GM12878 (cell line): ENCODE measurements at regions not wholly inside any gene's neighbourhood (a gene's known extent, or its start where the extent isn't known, plus 50 kb on each side); places are given as distances from the start of the nearest gene placed in this dataset.
"Not testable (repeated sequence)": the region's sequence is repeated elsewhere in the genome, so short reads cannot be mapped to it uniquely, and the experiment has no call there.

Source experiments
- ATAC-seq: fragments of 200-7000 bp; cut with Tn5 transposase; 3 replicates; pipeline ENCODE4 v1.9.1; 2020; ENCODE audit warnings: mild to moderate bottlenecking, moderate library complexity
- BruUV-seq: library from RNA; stranded (reverse); fragments of 400-500 nt; replicated peaks from 2 replicates; lab custom pipeline; 2021; lab: Mats Ljungman, UMichigan
- CTCF ChIA-PET: fragments of 300-600 bp; sonication (Branson Sonifier 250); formaldehyde crosslinking; extraction: SDS; loops from one replicate; lab custom pipeline; 2021; ENCODE audit warnings: inconsistent platforms; lab: Yijun Ruan, JAX
- POLR2A ChIA-PET: fragments of 350-600 bp; formaldehyde crosslinking; extraction: SDS; loops from one replicate; lab custom pipeline; 2021; ENCODE audit warnings: inconsistent platforms; lab: Charles Lee
- RAD21 ChIA-PET: fragments of 300-600 bp; sonication (Branson Sonifier 250); formaldehyde crosslinking; loops from one replicate; lab custom pipeline; 2023; ENCODE audit warnings: antibody characterized with exemption; ENCODE audit not compliant: unreplicated experiment; lab: Charles Lee
- SMC1A ChIA-PET: fragments of 300-600 bp; sonication (Branson Sonifier 250); formaldehyde crosslinking; loops from one replicate; lab custom pipeline; 2023; ENCODE audit not compliant: unreplicated experiment, uncharacterized antibody; lab: Charles Lee
- DNase-seq: peaks from one replicate; pipeline ENCODE4 v3.0.0-alpha.2; 2011; ENCODE audit warnings: low read depth, low spot score
- FAIRE-seq: peaks from 3 replicates; lab custom pipeline; 2011; peaks lifted over from hg19 to GRCh38; lab: Jason Lieb, UNC
- H2AFZ ChIP-seq: 2 replicates; pipeline ENCODE4 v1.6.0; 2011; ENCODE audit warnings: low read depth, low read length, control low read depth; ENCODE audit not compliant: control insufficient read depth
- H3K27ac ChIP-seq: 2 replicates; pipeline ENCODE4 v1.5.1; 2011; ENCODE audit warnings: control low read depth; ENCODE audit not compliant: control insufficient read depth, insufficient read depth
- H3K27me3 ChIP-seq, 2 experiments: replicated peaks in 1 of 2; 2 replicates each; pipeline versions ENCODE4 v1.6.0 to v1.6.1; 2011; ENCODE audit warnings: low read length in 1 of 2; ENCODE audit not compliant: control insufficient read depth in 2 of 2, insufficient read depth in 2 of 2
- H3K36me3 ChIP-seq, 2 experiments: 2 replicates each; pipeline ENCODE4 v1.5.1; 2011; ENCODE audit warnings: low read length in 1 of 2; ENCODE audit not compliant: control insufficient read depth in 2 of 2, insufficient read depth in 2 of 2
- H3K4me1 ChIP-seq: 2 replicates; pipeline ENCODE4 v1.6.1; 2011; ENCODE audit warnings: mild to moderate bottlenecking, low read length, moderate library complexity, mixed read lengths; ENCODE audit not compliant: control insufficient read depth, insufficient read depth
- H3K4me2 ChIP-seq: 2 replicates; pipeline ENCODE4 v1.6.0; 2011; ENCODE audit warnings: control low read depth; ENCODE audit not compliant: control insufficient read depth, insufficient read depth
- H3K4me3 ChIP-seq: fragments of 200-600 bp; sonication (generic); 2 replicates; pipeline ENCODE4 v1.5.1; 2016
- H3K79me2 ChIP-seq: 2 replicates; pipeline ENCODE4 v1.6.0; 2011; ENCODE audit warnings: low read length; ENCODE audit not compliant: control insufficient read depth, insufficient read depth
- H3K9ac ChIP-seq: 2 replicates; pipeline ENCODE4 v1.8.0; 2011; ENCODE audit warnings: low read length, control low read depth, mixed read lengths; ENCODE audit not compliant: control insufficient read depth, insufficient read depth
- H3K9me3 ChIP-seq: replicated peaks from 3 replicates; pipeline ENCODE4 v1.5.1; 2011; ENCODE audit warnings: mild to moderate bottlenecking, low read length; ENCODE audit not compliant: control insufficient read depth, insufficient read depth
- H4K20me1 ChIP-seq: 2 replicates; pipeline ENCODE4 v1.6.0; 2011; ENCODE audit not compliant: control insufficient read depth, insufficient read depth
- BMI1 ChIP-seq: fragments of 450-650 bp; IDR thresholded peaks from 2 replicates; pipeline ENCODE4 v1.6.1; 2016; ENCODE audit warnings: mild to moderate bottlenecking, moderate library complexity, borderline replicate concordance
- CREB1 ChIP-seq: IDR thresholded peaks from 2 replicates; pipeline ENCODE4 v1.6.1; 2012; ENCODE audit warnings: low read depth, mild to moderate bottlenecking, inconsistent platforms
- FOS ChIP-seq: IDR thresholded peaks from 3 replicates; pipeline ENCODE4 v1.6.1; 2011; ENCODE audit warnings: borderline replicate concordance; ENCODE audit not compliant: insufficient read length; ENCODE audit errors: extremely low read depth
- FOXK2 ChIP-seq: fragments of 450-650 bp; IDR thresholded peaks from 2 replicates; pipeline ENCODE4 v1.6.1; 2017; ENCODE audit warnings: mild to moderate bottlenecking, moderate library complexity
- NRF1 ChIP-seq: conservative IDR thresholded peaks from 2 replicates; pipeline ENCODE4 v1.6.1; 2011; ENCODE audit warnings: mild to moderate bottlenecking, low read depth, low read length, improper control_type of control experiment
- POU2F2 ChIP-seq: IDR thresholded peaks from 3 replicates; pipeline ENCODE4 v1.6.1; 2011; ENCODE audit warnings: low read depth, mild to moderate bottlenecking, low read length, borderline replicate concordance
- WRNIP1 ChIP-seq: IDR thresholded peaks from 2 replicates; pipeline ENCODE4 v1.6.1; 2011; ENCODE audit warnings: low read depth, low read length, improper control_type of control experiment, borderline replicate concordance
- WGBS: methylation state at CpG from one replicate; pipeline ENCODE4 v1.1.6; 2016; ENCODE audit warnings: low lambda C conversion rate; ENCODE audit not compliant: insufficient replicate concordance, insufficient coverage; ENCODE audit errors: missing lambda C conversion rate; 5-methylcytosine and 5-hydroxymethylcytosine counted together
- in situ Hi-C: fragments of 300-500 bp; cut with MboI; formaldehyde crosslinking; loops from 9 replicates; pipeline ENCODE4 v1.14.3; 2018; ENCODE audit warnings: mixed read lengths
- intact Hi-C: fragments of 100-400 bp; cut with micrococcal nuclease; formaldehyde crosslinking; loops from one replicate; pipeline ENCODE4 v1.14.2; 2022; ENCODE audit not compliant: unreplicated experiment
- TF ChIP-seq, protein P1 (sequence below): fragments of 450-650 bp; IDR thresholded peaks from 2 replicates; pipeline ENCODE4 v1.6.1; 2017; ENCODE audit warnings: mild to moderate bottlenecking, moderate library complexity
- TF ChIP-seq, protein P2 (sequence below): IDR thresholded peaks from 2 replicates; pipeline ENCODE4 v1.6.1; 2011; ENCODE audit warnings: low read depth, low read length, improper control_type of control experiment, borderline replicate concordance
- TF ChIP-seq, protein P3 (sequence below): fragments of 450-650 bp; IDR thresholded peaks from 2 replicates; pipeline ENCODE4 v1.6.1; 2018; ENCODE audit warnings: mild to moderate bottlenecking, low read depth, moderate library complexity; ENCODE audit not compliant: partially characterized antibody

DNA sequence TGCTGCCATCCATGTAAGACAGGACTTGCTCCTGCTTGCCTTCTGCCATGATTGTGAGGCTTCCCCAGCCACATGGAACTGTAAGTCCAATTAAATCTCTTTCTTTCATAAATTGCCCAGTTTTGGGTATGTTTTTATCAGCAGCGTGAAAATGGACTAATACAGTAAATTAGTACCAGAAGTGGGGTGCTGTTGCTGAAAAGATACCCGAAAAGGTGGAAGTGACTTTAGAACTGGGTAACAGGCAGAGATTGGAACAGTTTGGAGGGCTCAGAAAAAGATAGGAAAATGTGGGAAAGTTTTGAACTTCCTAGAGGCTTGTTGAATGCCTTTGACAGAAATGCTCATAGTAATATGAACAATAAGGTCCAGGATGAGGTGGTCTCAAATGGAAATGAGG lies 253.3 kb downstream of the YTHDC2 start:
- H3K4me3 ChIP-seq, ATAC-seq, H3K9me3 ChIP-seq, RAD21 ChIA-PET, H3K4me2 ChIP-seq, H2AFZ ChIP-seq, POLR2A ChIA-PET, H3K79me2 ChIP-seq, intact Hi-C loops, H3K4me1 ChIP-seq, SMC1A ChIA-PET, BruUV-seq, CTCF ChIA-PET, H3K36me3 ChIP-seq, H4K20me1 ChIP-seq, in situ Hi-C loops, FAIRE-seq, H3K27me3 ChIP-seq, H3K27ac ChIP-seq, H3K9ac ChIP-seq, DNase-seq: not testable (repeated sequence)
- 32% methylated on average over 2 of the region's 2 CpGs for WGBS

DNA sequence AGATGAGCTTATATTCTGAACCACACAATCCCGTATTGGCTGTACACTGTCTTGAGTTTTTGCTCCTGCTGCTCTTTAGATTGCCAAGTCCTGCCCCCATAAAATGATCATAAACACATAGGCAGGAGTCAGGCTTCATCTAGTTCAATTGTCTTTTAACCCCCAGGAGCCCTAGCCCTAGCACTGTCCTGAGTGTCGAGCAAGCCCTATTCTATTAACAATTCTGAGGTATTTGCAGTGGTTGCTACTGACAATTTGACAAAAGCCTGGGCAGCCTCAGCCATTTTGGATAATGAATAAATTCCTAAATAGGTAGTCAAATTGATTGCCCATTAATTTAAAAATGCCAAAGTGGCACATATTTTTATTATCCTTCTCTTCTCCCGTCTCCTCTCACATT lies 257.2 kb downstream of the YTHDC2 start:
- Histone ChIP-seq H3K4me3 (no peak overlapping the region), H3K36me3 (no peaks in the 10 kb centered on the region), H3K9me3 (peaks cover 10% of the 10 kb centered on the region; the same call in 2 of the 3 replicates), H3K27me3 (no peaks in the 10 kb centered on the region), H3K4me2 (no peak overlapping the region), H3K79me2 (no peaks in the 10 kb centered on the region), H3K27ac (no peak overlapping the region), H4K20me1 (no peaks in the 10 kb centered on the region), H3K4me1 (no peaks in the 10 kb centered on the region), H3K9ac (no peak overlapping the region), H2AFZ (no peak overlapping the region)
- intact Hi-C loops, result no loop called here
- ChIA-PET SMC1A (no interaction called here), POLR2A (no interaction called here), CTCF (no interaction called here), RAD21 (no interaction called here)
- no peak for FAIRE-seq
- no peak for DNase-seq
- WGBS, result 8% methylated on average over 3 of the region's 3 CpGs
- no TSS peak for BruUV-seq
- peak; percentile 29; the same call in 2 of the 3 replicates for ATAC-seq
- in situ Hi-C loops, result no loop called here
- TF ChIP-seq, protein P1, sequence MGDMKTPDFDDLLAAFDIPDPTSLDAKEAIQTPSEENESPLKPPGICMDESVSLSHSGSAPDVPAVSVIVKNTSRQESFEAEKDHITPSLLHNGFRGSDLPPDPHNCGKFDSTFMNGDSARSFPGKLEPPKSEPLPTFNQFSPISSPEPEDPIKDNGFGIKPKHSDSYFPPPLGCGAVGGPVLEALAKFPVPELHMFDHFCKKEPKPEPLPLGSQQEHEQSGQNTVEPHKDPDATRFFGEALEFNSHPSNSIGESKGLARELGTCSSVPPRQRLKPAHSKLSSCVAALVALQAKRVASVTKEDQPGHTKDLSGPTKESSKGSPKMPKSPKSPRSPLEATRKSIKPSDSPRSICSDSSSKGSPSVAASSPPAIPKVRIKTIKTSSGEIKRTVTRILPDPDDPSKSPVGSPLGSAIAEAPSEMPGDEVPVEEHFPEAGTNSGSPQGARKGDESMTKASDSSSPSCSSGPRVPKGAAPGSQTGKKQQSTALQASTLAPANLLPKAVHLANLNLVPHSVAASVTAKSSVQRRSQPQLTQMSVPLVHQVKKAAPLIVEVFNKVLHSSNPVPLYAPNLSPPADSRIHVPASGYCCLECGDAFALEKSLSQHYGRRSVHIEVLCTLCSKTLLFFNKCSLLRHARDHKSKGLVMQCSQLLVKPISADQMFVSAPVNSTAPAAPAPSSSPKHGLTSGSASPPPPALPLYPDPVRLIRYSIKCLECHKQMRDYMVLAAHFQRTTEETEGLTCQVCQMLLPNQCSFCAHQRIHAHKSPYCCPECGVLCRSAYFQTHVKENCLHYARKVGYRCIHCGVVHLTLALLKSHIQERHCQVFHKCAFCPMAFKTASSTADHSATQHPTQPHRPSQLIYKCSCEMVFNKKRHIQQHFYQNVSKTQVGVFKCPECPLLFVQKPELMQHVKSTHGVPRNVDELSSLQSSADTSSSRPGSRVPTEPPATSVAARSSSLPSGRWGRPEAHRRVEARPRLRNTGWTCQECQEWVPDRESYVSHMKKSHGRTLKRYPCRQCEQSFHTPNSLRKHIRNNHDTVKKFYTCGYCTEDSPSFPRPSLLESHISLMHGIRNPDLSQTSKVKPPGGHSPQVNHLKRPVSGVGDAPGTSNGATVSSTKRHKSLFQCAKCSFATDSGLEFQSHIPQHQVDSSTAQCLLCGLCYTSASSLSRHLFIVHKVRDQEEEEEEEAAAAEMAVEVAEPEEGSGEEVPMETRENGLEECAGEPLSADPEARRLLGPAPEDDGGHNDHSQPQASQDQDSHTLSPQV, result no peak
- TF ChIP-seq FOS (no peak), POU2F2 (no peak), CREB1 (no peak), WRNIP1 (no peak), NRF1 (no peak), BMI1 (no peak), FOXK2 (no peak)
- TF ChIP-seq, protein P2, sequence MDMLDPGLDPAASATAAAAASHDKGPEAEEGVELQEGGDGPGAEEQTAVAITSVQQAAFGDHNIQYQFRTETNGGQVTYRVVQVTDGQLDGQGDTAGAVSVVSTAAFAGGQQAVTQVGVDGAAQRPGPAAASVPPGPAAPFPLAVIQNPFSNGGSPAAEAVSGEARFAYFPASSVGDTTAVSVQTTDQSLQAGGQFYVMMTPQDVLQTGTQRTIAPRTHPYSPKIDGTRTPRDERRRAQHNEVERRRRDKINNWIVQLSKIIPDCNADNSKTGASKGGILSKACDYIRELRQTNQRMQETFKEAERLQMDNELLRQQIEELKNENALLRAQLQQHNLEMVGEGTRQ, result no peak
- TF ChIP-seq, protein P3, sequence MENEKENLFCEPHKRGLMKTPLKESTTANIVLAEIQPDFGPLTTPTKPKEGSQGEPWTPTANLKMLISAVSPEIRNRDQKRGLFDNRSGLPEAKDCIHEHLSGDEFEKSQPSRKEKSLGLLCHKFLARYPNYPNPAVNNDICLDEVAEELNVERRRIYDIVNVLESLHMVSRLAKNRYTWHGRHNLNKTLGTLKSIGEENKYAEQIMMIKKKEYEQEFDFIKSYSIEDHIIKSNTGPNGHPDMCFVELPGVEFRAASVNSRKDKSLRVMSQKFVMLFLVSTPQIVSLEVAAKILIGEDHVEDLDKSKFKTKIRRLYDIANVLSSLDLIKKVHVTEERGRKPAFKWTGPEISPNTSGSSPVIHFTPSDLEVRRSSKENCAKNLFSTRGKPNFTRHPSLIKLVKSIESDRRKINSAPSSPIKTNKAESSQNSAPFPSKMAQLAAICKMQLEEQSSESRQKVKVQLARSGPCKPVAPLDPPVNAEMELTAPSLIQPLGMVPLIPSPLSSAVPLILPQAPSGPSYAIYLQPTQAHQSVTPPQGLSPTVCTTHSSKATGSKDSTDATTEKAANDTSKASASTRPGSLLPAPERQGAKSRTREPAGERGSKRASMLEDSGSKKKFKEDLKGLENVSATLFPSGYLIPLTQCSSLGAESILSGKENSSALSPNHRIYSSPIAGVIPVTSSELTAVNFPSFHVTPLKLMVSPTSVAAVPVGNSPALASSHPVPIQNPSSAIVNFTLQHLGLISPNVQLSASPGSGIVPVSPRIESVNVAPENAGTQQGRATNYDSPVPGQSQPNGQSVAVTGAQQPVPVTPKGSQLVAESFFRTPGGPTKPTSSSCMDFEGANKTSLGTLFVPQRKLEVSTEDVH, result no peak
